ENCODE measurements at regions not wholly inside any gene's neighbourhood (a gene's known extent, or its start where the extent isn't known, plus 50 kb on each side); places are given as distances from the start of the nearest gene placed in this dataset.

DNA sequence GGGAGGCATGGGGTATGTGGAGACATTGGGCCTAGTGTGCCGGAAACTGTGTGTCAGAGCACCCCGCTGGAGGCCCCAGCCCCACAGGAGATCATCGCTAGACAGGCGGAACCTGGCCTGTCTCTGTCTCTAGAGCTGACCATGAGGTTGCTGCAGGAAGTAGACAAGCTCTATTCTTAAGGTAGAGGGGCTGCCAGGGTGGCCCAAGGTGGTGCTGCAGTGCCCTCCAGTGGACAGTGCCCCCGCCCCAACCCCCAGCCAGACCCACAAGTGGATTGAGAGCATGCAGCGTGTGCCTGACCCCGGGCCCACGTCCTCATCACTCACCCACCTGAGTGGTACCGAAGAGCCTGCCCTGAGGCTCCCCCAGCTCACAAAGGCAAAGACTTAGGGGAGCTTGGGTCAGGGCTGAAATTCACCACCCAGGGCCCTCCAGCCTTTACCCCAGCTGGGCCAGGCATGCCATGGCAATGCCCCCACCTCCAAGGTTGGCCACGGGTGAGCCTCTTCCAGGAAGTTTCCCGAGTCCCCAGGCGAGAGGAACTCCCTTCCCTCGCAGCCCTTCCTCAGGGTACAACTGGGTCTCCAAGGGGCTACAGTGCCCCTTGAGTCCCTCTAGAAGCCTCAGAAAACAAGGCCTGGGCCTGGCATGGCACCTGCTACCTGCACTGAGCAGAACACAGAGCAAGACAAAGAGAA lies 155.0 kb downstream of the TTC32 start:
- TF ChIP-seq EZH2 (IDR thresholded peaks at IDR 0.05; ENCODE audit: insufficient read depth, poor library complexity, severe bottlenecking) (no peak), EZH2phosphoT487 (IDR thresholded peaks at IDR 0.05; ENCODE audit: insufficient read depth, low read depth) (no peak)
